ENCODE measurements at regions not wholly inside any gene's neighbourhood (a gene's known extent, or its start where the extent isn't known, plus 50 kb on each side); places are given as distances from the start of the nearest gene placed in this dataset.

DNA sequence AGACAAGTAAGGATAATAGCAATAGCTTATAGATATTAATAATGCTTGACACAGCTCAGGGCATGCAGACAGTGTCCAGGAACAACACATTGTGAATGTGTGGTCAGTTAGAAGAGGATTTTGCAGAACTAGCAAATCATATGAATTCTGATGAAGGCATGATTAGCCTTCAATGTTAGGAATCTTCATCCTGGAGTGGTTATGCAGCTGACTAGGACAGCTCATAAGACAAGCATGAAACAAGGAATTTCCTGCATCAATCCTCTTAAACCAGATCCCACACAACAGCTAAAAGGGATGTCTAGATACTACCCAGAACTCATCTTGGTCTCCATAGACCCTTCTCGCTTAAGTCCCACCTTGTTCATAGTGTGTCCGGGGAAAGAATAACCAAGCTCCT, 499.0 kb upstream of the ATP11B start:
- TF ChIP-seq POLR2A (IDR thresholded peaks at IDR 0.05): no peak
- TF ChIP-seq, protein P1, sequence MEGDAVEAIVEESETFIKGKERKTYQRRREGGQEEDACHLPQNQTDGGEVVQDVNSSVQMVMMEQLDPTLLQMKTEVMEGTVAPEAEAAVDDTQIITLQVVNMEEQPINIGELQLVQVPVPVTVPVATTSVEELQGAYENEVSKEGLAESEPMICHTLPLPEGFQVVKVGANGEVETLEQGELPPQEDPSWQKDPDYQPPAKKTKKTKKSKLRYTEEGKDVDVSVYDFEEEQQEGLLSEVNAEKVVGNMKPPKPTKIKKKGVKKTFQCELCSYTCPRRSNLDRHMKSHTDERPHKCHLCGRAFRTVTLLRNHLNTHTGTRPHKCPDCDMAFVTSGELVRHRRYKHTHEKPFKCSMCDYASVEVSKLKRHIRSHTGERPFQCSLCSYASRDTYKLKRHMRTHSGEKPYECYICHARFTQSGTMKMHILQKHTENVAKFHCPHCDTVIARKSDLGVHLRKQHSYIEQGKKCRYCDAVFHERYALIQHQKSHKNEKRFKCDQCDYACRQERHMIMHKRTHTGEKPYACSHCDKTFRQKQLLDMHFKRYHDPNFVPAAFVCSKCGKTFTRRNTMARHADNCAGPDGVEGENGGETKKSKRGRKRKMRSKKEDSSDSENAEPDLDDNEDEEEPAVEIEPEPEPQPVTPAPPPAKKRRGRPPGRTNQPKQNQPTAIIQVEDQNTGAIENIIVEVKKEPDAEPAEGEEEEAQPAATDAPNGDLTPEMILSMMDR (IDR thresholded peaks at IDR 0.05): no peak

Data from prostate gland (tissue), 2 donors.